ENCODE measurements at regions not wholly inside any gene's neighbourhood (a gene's known extent, or its start where the extent isn't known, plus 50 kb on each side); places are given as distances from the start of the nearest gene placed in this dataset.

GRCh38 chr5:28567048-28567447 lies 1528.7 kb upstream of the CDH9 start:
- TF ChIP-seq POLR2AphosphoS5 (IDR thresholded peaks at IDR 0.05; ENCODE audit: low read depth): no peak
- TF ChIP-seq, protein P1, sequence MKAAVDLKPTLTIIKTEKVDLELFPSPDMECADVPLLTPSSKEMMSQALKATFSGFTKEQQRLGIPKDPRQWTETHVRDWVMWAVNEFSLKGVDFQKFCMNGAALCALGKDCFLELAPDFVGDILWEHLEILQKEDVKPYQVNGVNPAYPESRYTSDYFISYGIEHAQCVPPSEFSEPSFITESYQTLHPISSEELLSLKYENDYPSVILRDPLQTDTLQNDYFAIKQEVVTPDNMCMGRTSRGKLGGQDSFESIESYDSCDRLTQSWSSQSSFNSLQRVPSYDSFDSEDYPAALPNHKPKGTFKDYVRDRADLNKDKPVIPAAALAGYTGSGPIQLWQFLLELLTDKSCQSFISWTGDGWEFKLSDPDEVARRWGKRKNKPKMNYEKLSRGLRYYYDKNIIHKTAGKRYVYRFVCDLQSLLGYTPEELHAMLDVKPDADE (IDR thresholded peaks at IDR 0.05): no peak
- TF ChIP-seq, protein P2, sequence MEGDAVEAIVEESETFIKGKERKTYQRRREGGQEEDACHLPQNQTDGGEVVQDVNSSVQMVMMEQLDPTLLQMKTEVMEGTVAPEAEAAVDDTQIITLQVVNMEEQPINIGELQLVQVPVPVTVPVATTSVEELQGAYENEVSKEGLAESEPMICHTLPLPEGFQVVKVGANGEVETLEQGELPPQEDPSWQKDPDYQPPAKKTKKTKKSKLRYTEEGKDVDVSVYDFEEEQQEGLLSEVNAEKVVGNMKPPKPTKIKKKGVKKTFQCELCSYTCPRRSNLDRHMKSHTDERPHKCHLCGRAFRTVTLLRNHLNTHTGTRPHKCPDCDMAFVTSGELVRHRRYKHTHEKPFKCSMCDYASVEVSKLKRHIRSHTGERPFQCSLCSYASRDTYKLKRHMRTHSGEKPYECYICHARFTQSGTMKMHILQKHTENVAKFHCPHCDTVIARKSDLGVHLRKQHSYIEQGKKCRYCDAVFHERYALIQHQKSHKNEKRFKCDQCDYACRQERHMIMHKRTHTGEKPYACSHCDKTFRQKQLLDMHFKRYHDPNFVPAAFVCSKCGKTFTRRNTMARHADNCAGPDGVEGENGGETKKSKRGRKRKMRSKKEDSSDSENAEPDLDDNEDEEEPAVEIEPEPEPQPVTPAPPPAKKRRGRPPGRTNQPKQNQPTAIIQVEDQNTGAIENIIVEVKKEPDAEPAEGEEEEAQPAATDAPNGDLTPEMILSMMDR (conservative IDR thresholded peaks at IDR 0.05; ENCODE audit: low read depth in 2 of 2): no peak
- no peak for TF ChIP-seq CREB1 (CRISPR knock-in tag; IDR thresholded peaks at IDR 0.05; ENCODE audit: low read depth)
- TF ChIP-seq JUNB (IDR thresholded peaks at IDR 0.05; ENCODE audit: unreplicated experiment): no peak
- TF ChIP-seq REST (IDR thresholded peaks at IDR 0.05; ENCODE audit: unreplicated experiment): no peak

Measured in GM23338 (cell line).